HepG2 (cell line): ENCODE measurements at regions not wholly inside any gene's neighbourhood (a gene's known extent, or its start where the extent isn't known, plus 50 kb on each side); places are given as distances from the start of the nearest gene placed in this dataset.

Source experiments
- HNRNPL ChIP-seq: fragments of 200-400 bp; formaldehyde crosslinking; IDR thresholded peaks from 2 replicates; pipeline ENCODE4 v1.6.1; 2017; ENCODE audit warnings: mild to moderate bottlenecking, low read depth, low read length
- JDP2 ChIP-seq: sonication (generic); formaldehyde crosslinking; IDR thresholded peaks from 2 replicates; pipeline ENCODE4 v1.8.1; 2022; ENCODE audit warnings: missing genetic modification reagents, borderline replicate concordance
- JUN ChIP-seq: sonication (generic); formaldehyde crosslinking; IDR thresholded peaks from 2 replicates; pipeline ENCODE4 v1.4.0; 2020; ENCODE audit warnings: mild to moderate bottlenecking, missing genetic modification reagents
- MED8 ChIP-seq: sonication (generic); formaldehyde crosslinking; IDR thresholded peaks from 2 replicates; pipeline ENCODE4 v1.8.1; 2023; ENCODE audit warnings: mild to moderate bottlenecking, missing genetic modification reagents; ENCODE audit not compliant: insufficient replicate concordance
- NCOA1 ChIP-seq: sonication (generic); formaldehyde crosslinking; IDR thresholded peaks from 2 replicates; pipeline ENCODE4 v1.9.0; 2021; ENCODE audit warnings: missing genetic modification reagents
- ZBTB34 ChIP-seq: sonication (generic); formaldehyde crosslinking; IDR thresholded peaks from 2 replicates; pipeline ENCODE4 v1.8.0; 2022; ENCODE audit warnings: mild to moderate bottlenecking, missing genetic modification reagents
- ZNF468 ChIP-seq: sonication (generic); formaldehyde crosslinking; IDR thresholded peaks from 2 replicates; pipeline ENCODE4 v1.8.0; 2022; ENCODE audit warnings: mild to moderate bottlenecking, moderate library complexity, missing genetic modification reagents
- ZNF629 ChIP-seq: sonication (generic); formaldehyde crosslinking; conservative IDR thresholded peaks from 2 replicates; pipeline ENCODE4 v1.5.0; 2020; ENCODE audit warnings: missing genetic modification reagents
- TF ChIP-seq, protein P1 (sequence below): sonication (generic); formaldehyde crosslinking; IDR thresholded peaks from 2 replicates; pipeline ENCODE4 v1.8.1; 2023; ENCODE audit warnings: mild to moderate bottlenecking, missing genetic modification reagents
- TF ChIP-seq, protein P2 (sequence below): sonication (generic); formaldehyde crosslinking; IDR thresholded peaks from 2 replicates; pipeline ENCODE4 v1.4.0; 2020; ENCODE audit warnings: missing genetic modification reagents
- TF ChIP-seq, protein P3 (sequence below): sonication (generic); formaldehyde crosslinking; IDR thresholded peaks from 2 replicates; pipeline ENCODE4 v1.4.0; 2020; ENCODE audit warnings: missing genetic modification reagents, mild to moderate bottlenecking, borderline replicate concordance

DNA sequence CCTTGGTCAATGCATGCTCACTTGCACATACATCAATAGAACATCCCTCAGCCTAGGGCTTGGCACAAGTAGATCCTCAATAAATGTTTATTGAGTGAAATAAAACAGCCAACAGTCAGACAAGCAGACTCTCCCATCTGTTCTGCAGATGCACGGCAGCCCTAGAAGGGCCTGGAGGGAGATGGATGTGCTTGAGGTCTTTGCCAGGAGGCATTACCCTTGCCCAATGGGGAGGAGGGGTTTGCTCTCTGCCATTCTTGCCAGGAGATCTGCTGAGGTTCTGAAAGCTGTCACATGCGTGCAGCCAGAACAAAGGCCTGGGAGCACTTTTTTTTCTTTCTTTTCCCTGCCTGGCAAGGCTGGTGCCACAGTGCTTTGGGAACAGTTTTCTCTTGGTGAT lies 349.3 kb upstream of the THRB start (continued):
- TF ChIP-seq, protein P1, sequence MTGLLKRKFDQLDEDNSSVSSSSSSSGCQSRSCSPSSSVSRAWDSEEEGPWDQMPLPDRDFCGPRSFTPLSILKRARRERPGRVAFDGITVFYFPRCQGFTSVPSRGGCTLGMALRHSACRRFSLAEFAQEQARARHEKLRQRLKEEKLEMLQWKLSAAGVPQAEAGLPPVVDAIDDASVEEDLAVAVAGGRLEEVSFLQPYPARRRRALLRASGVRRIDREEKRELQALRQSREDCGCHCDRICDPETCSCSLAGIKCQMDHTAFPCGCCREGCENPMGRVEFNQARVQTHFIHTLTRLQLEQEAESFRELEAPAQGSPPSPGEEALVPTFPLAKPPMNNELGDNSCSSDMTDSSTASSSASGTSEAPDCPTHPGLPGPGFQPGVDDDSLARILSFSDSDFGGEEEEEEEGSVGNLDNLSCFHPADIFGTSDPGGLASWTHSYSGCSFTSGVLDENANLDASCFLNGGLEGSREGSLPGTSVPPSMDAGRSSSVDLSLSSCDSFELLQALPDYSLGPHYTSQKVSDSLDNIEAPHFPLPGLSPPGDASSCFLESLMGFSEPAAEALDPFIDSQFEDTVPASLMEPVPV (CRISPR knock-in tag) = no peak
- TF ChIP-seq, protein P2, sequence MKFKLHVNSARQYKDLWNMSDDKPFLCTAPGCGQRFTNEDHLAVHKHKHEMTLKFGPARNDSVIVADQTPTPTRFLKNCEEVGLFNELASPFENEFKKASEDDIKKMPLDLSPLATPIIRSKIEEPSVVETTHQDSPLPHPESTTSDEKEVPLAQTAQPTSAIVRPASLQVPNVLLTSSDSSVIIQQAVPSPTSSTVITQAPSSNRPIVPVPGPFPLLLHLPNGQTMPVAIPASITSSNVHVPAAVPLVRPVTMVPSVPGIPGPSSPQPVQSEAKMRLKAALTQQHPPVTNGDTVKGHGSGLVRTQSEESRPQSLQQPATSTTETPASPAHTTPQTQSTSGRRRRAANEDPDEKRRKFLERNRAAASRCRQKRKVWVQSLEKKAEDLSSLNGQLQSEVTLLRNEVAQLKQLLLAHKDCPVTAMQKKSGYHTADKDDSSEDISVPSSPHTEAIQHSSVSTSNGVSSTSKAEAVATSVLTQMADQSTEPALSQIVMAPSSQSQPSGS = no peak
- no peak for TF ChIP-seq JUN (CRISPR knock-in tag)
- TF ChIP-seq, protein P3, sequence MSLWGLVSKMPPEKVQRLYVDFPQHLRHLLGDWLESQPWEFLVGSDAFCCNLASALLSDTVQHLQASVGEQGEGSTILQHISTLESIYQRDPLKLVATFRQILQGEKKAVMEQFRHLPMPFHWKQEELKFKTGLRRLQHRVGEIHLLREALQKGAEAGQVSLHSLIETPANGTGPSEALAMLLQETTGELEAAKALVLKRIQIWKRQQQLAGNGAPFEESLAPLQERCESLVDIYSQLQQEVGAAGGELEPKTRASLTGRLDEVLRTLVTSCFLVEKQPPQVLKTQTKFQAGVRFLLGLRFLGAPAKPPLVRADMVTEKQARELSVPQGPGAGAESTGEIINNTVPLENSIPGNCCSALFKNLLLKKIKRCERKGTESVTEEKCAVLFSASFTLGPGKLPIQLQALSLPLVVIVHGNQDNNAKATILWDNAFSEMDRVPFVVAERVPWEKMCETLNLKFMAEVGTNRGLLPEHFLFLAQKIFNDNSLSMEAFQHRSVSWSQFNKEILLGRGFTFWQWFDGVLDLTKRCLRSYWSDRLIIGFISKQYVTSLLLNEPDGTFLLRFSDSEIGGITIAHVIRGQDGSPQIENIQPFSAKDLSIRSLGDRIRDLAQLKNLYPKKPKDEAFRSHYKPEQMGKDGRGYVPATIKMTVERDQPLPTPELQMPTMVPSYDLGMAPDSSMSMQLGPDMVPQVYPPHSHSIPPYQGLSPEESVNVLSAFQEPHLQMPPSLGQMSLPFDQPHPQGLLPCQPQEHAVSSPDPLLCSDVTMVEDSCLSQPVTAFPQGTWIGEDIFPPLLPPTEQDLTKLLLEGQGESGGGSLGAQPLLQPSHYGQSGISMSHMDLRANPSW = no peak
- TF ChIP-seq NCOA1 = no peak
- no peak for TF ChIP-seq HNRNPL
- TF ChIP-seq ZBTB34 (CRISPR knock-in tag) = no peak
- no peak for TF ChIP-seq ZNF629 (CRISPR knock-in tag)
- no peak for TF ChIP-seq ZNF468
- TF ChIP-seq JDP2 (CRISPR knock-in tag) = no peak
- no peak for TF ChIP-seq MED8
